Fibroblast of skin of left quadriceps (primary cell): ENCODE measurements at regions not wholly inside any gene's neighbourhood (a gene's known extent, or its start where the extent isn't known, plus 50 kb on each side); places are given as distances from the start of the nearest gene placed in this dataset.

ENCODE experiments used
- DNase-seq, 2 experiments: peaks; one replicate each; pipeline ENCODE4 v3.0.0-alpha.2; 2013; ENCODE audit warnings: low read depth in 2 of 2

DNA sequence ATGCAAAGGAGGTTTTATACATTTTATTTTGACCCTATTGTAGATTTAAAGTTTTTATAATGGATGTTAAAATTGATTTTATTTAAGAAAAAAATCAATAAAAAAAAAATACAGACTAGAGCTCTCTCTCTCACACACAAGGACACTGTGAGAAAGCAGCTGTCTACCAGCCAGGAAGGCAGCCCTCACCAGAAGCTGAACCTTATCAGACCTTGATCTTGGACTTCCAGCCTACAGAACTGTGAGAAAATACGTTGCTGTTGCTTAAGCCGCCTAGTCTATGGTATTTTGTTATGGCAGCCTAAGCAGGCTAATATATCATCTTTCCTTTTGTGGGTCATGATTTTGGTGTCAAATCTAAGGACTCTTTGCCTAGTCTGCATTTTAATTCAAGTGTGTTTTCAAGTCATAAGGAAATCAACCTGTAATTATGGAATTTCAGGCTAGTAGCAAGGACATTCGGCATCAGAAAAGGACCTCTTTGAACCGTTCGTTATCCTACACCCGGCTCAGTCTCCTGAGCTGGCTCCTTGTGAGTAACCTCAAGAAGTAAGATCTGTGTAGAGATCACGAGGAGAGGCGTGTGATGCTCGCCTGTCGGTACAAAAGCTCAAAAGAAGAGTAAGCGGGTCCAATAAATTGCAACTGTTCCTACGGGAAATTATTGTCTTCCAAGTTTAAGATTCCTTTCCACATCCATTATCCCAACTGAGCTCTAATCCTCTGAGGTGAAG is 98.2 kb downstream of the PDCL3 start:
- no peak for DNase-seq

- DNase-seq = no peak
Observed at GRCh38 chr2:100662866-100663265, 100.1 kb downstream of the PDCL3 start.

- DNase-seq = no peak
Observed at GRCh38 chr2:100664021-100664755, 101.4 kb downstream of the PDCL3 start.

- no peak for DNase-seq
Observed at GRCh38 chr2:100664756-100665101, 101.9 kb downstream of the PDCL3 start.

GRCh38 chr2:100666996-100667395 is 104.2 kb downstream of the PDCL3 start:
- DNase-seq = no peak

- DNase-seq = no peak
Observed at GRCh38 chr2:100667801-100668200, 105.0 kb downstream of the PDCL3 start.

GRCh38 chr2:100670232-100670631 is 107.4 kb downstream of the PDCL3 start:
- DNase-seq = no peak

DNA sequence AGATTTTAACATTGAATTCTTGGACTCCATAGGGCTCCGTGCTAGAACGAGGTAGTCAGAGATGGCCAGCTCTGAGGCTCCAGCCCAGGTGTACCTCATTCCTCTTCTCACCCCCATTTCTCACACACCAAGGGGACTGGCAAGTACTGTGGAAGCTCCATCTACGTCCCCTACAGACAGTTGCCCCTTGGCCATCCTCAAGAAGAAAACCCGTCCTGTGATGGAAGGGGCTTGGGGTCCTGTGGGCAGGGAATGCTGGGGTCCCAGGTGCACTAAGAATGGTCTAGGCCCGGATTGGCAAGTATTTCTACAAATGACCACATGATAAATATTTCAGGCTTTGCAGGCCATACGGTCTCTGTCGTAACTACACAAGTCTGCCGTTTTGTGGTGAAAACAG is 110.3 kb downstream of the PDCL3 start:
- DNase-seq = no peak

- no peak for DNase-seq
Observed at GRCh38 chr2:100673691-100674485, 111.1 kb downstream of the PDCL3 start.

- no peak for DNase-seq
Observed at GRCh38 chr2:100674666-100675065, 111.9 kb downstream of the PDCL3 start.

GRCh38 chr2:100675373-100675772 is 112.6 kb downstream of the PDCL3 start:
- DNase-seq = no peak

- DNase-seq = no peak
Observed at GRCh38 chr2:100675855-100676254, 113.1 kb downstream of the PDCL3 start.

DNA sequence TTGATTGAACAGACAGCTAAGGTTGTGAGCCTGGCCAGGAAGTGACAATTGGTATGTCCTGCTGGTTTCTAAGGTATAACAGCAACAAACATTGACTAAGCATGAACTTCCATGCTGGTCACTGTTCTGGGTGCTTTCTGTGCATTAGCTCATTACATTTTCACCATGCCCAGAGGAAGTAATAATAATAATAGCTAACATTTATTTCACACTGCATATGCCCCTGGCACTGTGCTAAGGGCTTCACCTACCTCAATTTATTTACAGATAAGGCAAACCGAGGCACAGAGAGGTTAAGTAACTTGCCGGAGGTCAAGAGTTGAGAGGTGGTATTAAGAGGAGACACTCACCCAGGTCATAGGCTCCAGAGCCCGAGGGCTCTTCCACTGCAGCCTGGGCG is 113.6 kb downstream of the PDCL3 start:
- DNase-seq = no peak

- no peak for DNase-seq
Observed at GRCh38 chr2:100677611-100678185, 114.9 kb downstream of the PDCL3 start.

DNA sequence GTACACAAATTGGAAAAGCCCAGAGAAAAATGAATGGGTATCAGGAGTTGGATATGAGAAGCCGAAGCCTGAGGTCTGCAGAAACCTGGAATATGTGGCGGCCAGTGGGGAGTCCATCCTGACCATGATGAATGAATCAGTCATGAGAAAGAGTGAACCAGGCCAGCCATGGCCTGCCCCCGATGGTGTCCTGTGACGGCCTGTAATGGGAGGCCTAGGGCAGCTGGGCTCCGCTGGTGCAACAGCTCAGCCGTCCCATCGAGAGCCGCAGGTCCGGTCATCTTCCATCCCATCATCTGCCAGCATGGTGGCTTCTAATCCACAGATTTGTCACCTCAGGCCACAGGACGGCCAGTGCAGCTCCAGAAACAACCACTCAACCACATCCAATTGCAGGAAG is 116.4 kb downstream of the PDCL3 start:
- DNase-seq = no peak

- DNase-seq = no peak
Observed at GRCh38 chr2:100682536-100682935, 119.7 kb downstream of the PDCL3 start.

GRCh38 chr2:100683231-100683630 is 120.4 kb downstream of the PDCL3 start:
- no peak for DNase-seq

GRCh38 chr2:100691846-100692245 is 128.1 kb upstream of the NPAS2 start:
- no peak for DNase-seq

DNA sequence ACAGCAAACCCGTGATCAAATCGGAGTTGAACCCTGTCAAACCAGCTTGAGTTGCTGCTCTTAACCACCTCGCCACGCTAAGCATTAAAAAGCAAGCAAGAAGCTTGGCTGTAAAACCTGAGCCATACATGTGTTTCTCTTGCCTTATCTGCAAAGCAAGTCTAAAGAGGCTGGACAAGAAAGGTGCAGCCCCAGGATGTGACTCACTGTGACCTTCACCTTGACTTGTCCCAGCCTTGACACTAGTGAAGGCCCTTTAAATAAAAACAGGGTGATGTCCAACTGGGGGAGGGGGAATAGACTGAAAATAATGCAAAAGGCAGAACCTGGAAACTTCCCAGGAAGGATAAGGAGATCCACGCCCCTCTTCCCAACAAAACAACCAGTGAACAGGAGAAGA is 127.6 kb upstream of the NPAS2 start:
- no peak for DNase-seq

DNA sequence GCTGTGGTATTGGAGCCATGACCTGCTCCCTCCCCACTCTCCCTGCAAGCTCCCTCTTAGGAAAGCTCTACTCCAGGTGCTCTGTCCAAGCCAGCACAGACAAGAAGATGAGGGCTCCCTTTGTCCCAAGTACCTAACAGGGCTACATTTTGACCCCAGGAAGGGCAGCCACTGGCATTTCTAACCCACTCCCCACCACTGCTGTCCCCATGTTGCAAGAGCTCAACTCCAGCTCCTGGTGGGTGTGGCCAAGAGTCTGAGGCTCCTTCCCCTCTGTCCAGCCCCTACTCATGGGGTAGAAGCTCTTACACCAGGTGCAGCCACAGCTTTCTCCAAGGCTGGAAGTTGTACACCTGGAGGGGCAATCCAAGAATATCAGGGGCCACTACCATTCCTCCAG is 127.0 kb upstream of the NPAS2 start:
- no peak for DNase-seq

GRCh38 chr2:100699131-100699530 is 120.8 kb upstream of the NPAS2 start:
- no peak for DNase-seq

DNA sequence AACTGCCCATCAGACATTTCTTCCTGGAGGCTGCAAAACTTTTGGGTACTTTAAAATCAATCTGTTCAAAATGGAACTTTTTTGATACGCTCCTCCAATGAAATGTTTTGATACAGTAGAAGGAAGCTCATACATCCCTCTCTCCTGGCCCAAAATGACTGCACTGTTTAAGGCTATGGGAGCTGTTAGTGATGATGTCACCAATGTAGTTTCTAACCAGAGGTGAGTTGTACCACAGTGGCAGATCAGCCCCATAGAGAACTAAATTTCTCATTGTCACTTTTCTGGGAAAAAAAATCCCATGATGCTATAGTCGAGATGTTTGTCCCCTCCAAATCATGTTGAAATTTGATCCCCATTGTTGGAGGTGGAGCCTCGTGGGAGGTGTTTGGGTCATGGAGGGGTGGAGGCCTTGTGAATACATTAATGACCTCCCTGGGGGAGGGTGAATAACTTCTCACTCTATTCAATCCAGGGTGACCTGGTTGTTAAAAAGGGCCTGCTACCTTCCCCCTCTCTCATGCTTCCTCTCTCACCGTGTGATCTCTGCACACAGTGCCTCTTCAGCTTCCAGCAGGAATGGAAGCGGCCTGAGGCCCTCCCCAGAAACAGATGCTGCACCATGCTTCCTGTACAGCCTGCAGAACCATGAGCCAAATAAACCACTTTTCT is 117.4 kb upstream of the NPAS2 start:
- no peak for DNase-seq
